Fibroblast of lung (primary cell): ENCODE measurements at regions not wholly inside any gene's neighbourhood (a gene's known extent, or its start where the extent isn't known, plus 50 kb on each side); places are given as distances from the start of the nearest gene placed in this dataset.

Source experiments
- DNase-seq, 2 donors: peaks; one replicate each; pipeline versions ENCODE4 v3.0.0 to v3.0.0-alpha.2; 2010; ENCODE audit warnings: low read depth in 2 of 2
- H2AFZ ChIP-seq: 2 replicates; pipeline ENCODE4 v1.5.1; 2012; ENCODE audit warnings: low read length, control low read depth, inconsistent platforms
- H3K27ac ChIP-seq: 2 replicates; pipeline ENCODE4 v1.5.1; 2011; ENCODE audit warnings: low read length, control low read depth; ENCODE audit not compliant: insufficient read depth
- H3K27me3 ChIP-seq: 2 replicates; pipeline ENCODE4 v1.5.1; 2011; ENCODE audit warnings: mild to moderate bottlenecking, low read length; ENCODE audit not compliant: control insufficient read depth, insufficient read depth
- H3K36me3 ChIP-seq: 2 replicates; pipeline ENCODE4 v1.5.1; 2011; ENCODE audit warnings: low read length; ENCODE audit not compliant: control insufficient read depth, insufficient read depth
- H3K4me1 ChIP-seq: 2 replicates; pipeline ENCODE4 v1.5.1; 2011; ENCODE audit warnings: low read length; ENCODE audit not compliant: control insufficient read depth, insufficient read depth; ENCODE audit errors: extremely low read depth
- H3K4me2 ChIP-seq: 2 replicates; pipeline ENCODE4 v1.5.1; 2011; ENCODE audit warnings: low read length, control low read depth; ENCODE audit not compliant: insufficient read depth; ENCODE audit errors: extremely low read depth
- H3K4me3 ChIP-seq, 4 experiments: fragments of 200-600 bp in 1 of 4; sonication (generic) in 1 of 4; replicated peaks in 1 of 4; 2 replicates each; pipeline ENCODE4 v1.5.1; 2011 to 2016; ENCODE audit warnings: low read length in 4 of 4, low read depth in 3 of 4, mild to moderate bottlenecking in 3 of 4, control low read depth in 2 of 4, inconsistent platforms in 1 of 4, mixed read lengths in 1 of 4; ENCODE audit not compliant: insufficient read depth in 1 of 4; ENCODE audit errors: control extremely low read depth in 1 of 4
- H3K79me2 ChIP-seq: 2 replicates; pipeline ENCODE4 v1.5.1; 2012; ENCODE audit warnings: mild to moderate bottlenecking, low read length, inconsistent platforms; ENCODE audit not compliant: control insufficient read depth, insufficient read depth
- H3K9ac ChIP-seq: 2 replicates; pipeline ENCODE4 v1.5.1; 2011; ENCODE audit warnings: mild to moderate bottlenecking, low read length, control low read depth; ENCODE audit not compliant: insufficient read depth
- H3K9me3 ChIP-seq: 2 replicates; pipeline ENCODE4 v1.5.1; 2012; ENCODE audit warnings: low read depth, low read length; ENCODE audit not compliant: control insufficient read depth, insufficient read depth
- H4K20me1 ChIP-seq: 2 replicates; pipeline ENCODE4 v1.5.1; 2011; ENCODE audit warnings: low read length; ENCODE audit not compliant: control insufficient read depth, insufficient read depth; ENCODE audit errors: extremely low read depth
- EZH2 ChIP-seq: IDR thresholded peaks from 2 replicates; pipeline ENCODE4 v1.5.1; 2012; ENCODE audit warnings: low read length, control low read depth, mild to moderate bottlenecking; ENCODE audit errors: missing control alignments
- TF ChIP-seq, protein P1 (sequence below), 2 donors: IDR thresholded peaks in 1 of 2; conservative IDR thresholded peaks in 1 of 2; 1 replicate in 1 of 2; 2 replicates in 1 of 2; pipeline ENCODE4 v1.5.1; 2011 to 2012; ENCODE audit warnings: low read length in 2 of 2, control low read depth in 1 of 2, inconsistent platforms in 1 of 2, low read depth in 1 of 2, mild to moderate bottlenecking in 1 of 2

DNA sequence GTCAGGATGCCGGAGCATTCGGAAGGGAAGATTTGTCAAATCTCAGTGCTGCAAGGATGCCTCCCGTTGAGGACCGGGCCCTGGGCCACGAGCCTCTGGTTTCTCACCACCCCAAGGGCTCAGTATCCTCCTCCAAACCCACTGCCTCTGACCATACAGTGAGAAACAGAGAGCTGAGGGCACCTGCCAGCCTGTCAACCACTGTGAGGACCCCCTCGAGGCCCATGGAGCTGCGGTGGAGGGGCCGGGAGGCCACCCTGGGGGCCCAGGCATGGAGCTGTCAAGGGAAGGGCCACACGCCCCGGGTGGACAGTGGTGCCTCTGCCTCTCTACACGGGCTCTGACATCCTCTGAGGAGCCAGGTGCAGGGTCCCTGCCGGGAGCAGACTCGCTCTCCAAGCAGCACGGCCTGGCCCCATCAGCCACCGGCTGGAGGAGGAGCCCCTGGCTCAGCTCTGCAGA, 248.0 kb upstream of the TCERG1L start:
- Histone ChIP-seq H3K4me3 (no peak overlapping the region), H2AFZ (no peak overlapping the region), H3K4me1 (no peaks in the 10 kb centered on the region), H3K9ac (no peak overlapping the region), H3K9me3 (no peaks in the 10 kb centered on the region), H3K27me3 (no peaks in the 10 kb centered on the region), H3K36me3 (no peaks in the 10 kb centered on the region), H3K79me2 (no peaks in the 10 kb centered on the region), H3K4me2 (no peak overlapping the region), H4K20me1 (no peaks in the 10 kb centered on the region), H3K27ac (no peak overlapping the region)
- TF ChIP-seq, protein P1, sequence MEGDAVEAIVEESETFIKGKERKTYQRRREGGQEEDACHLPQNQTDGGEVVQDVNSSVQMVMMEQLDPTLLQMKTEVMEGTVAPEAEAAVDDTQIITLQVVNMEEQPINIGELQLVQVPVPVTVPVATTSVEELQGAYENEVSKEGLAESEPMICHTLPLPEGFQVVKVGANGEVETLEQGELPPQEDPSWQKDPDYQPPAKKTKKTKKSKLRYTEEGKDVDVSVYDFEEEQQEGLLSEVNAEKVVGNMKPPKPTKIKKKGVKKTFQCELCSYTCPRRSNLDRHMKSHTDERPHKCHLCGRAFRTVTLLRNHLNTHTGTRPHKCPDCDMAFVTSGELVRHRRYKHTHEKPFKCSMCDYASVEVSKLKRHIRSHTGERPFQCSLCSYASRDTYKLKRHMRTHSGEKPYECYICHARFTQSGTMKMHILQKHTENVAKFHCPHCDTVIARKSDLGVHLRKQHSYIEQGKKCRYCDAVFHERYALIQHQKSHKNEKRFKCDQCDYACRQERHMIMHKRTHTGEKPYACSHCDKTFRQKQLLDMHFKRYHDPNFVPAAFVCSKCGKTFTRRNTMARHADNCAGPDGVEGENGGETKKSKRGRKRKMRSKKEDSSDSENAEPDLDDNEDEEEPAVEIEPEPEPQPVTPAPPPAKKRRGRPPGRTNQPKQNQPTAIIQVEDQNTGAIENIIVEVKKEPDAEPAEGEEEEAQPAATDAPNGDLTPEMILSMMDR (conservative IDR thresholded peaks at IDR 0.05 in 1 of 2, IDR thresholded peaks at IDR 0.05 in 1 of 2; ENCODE audit: low read depth in 1 of 2, low read length in 2 of 2): no peak
- TF ChIP-seq EZH2: no peak
- no peak for DNase-seq

DNA sequence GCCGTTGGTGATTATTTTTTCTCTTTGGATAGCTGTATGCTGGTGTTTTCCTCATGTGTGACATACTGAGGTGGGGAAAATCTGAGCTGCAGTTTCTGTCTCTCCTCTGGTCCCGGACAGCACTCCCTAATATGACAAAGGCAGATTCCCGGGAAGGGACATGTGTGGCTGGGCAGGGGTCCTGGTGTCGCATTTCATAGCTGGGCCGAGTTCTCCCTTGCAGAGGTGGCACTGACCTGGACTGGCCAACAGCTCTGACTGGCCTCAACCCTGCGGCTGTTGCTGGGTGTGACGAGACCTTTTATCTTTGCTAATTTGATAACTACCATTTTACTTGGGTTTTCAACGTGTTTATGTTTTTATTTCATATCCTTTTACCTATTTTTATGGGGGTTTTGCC, 248.6 kb upstream of the TCERG1L start:
- Histone ChIP-seq H3K9ac (no peak overlapping the region), H3K36me3 (no peaks in the 10 kb centered on the region), H3K27me3 (no peaks in the 10 kb centered on the region), H2AFZ (no peak overlapping the region), H3K4me1 (no peaks in the 10 kb centered on the region), H3K79me2 (no peaks in the 10 kb centered on the region), H3K4me2 (no peak overlapping the region), H3K4me3 (no peak overlapping the region), H3K9me3 (no peaks in the 10 kb centered on the region), H4K20me1 (no peaks in the 10 kb centered on the region), H3K27ac (no peak overlapping the region)
- TF ChIP-seq EZH2: no peak
- TF ChIP-seq, protein P1 (conservative IDR thresholded peaks at IDR 0.05 in 1 of 2, IDR thresholded peaks at IDR 0.05 in 1 of 2; ENCODE audit: low read depth in 1 of 2, low read length in 2 of 2): no peak
- DNase-seq: no peak

DNA sequence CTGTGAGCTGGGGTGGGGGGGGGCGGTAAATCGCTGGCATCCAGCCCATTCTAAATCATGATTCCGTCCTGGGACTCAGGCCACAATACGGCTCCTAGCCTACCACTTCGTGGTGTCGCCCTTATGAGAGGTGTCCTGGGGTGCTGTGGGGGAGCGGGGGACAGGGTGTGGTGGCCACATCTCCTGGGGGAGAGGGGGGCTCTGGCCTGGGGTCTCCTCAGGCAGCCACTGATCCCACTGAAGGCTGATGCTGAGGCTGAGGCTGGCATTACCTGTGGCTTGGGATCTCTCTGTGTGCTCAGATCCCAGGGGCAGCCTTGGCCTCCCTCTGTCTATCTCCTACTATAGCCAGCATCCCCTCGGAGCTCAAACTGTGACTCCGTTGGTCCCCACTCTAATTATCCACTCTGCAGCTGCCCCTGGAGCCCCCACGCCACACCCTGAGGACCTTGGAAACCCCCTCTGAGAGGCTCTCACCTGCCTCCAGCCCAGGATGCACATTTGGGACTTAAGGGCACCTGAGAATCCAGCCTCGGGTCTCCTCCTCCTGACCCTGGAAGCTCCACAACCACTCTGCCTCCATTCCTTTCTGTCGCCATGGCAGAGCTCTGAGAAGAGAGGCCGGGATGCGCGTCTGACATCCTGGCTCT, 249.3 kb upstream of the TCERG1L start:
- Histone ChIP-seq H2AFZ (no peak overlapping the region), H3K4me1 (no peaks in the 10 kb centered on the region), H3K79me2 (no peaks in the 10 kb centered on the region), H3K4me3 (no peak overlapping the region), H3K36me3 (no peaks in the 10 kb centered on the region), H3K27me3 (no peaks in the 10 kb centered on the region), H3K9me3 (no peaks in the 10 kb centered on the region), H4K20me1 (no peaks in the 10 kb centered on the region), H3K27ac (no peak overlapping the region), H3K9ac (no peak overlapping the region), H3K4me2 (no peak overlapping the region)
- TF ChIP-seq, protein P1 (conservative IDR thresholded peaks at IDR 0.05 in 1 of 2, IDR thresholded peaks at IDR 0.05 in 1 of 2; ENCODE audit: low read depth in 1 of 2, low read length in 2 of 2): no peak
- TF ChIP-seq EZH2: no peak
- no peak for DNase-seq
